DOHH2 (cell line): ENCODE measurements at regions not wholly inside any gene's neighbourhood (a gene's known extent, or its start where the extent isn't known, plus 50 kb on each side); places are given as distances from the start of the nearest gene placed in this dataset.

ENCODE experiments used
- CTCF ChIP-seq: fragments of 200-600 bp; sonication (generic); IDR thresholded peaks from one replicate; pipeline ENCODE4 v1.5.1; 2014; ENCODE audit warnings: antibody characterized with exemption, mild to moderate bottlenecking, low read depth, low read length; ENCODE audit not compliant: poor library complexity, severe bottlenecking
- EZH2phosphoT487 ChIP-seq: fragments of 200-600 bp; sonication (generic); IDR thresholded peaks from 2 replicates; pipeline ENCODE4 v1.6.1; 2017; ENCODE audit warnings: borderline replicate concordance, mild to moderate bottlenecking, antibody characterized with exemption, low read length, moderate library complexity, mixed read lengths

- TF ChIP-seq CTCF (no peak), EZH2phosphoT487 (no peak)
Observed at GRCh38 chr17:34447406-34447805, 84.4 kb upstream of the CCL1 start.
